ENCODE measurements at regions not wholly inside any gene's neighbourhood (a gene's known extent, or its start where the extent isn't known, plus 50 kb on each side); places are given as distances from the start of the nearest gene placed in this dataset.
"Not testable (repeated sequence)": the region's sequence is repeated elsewhere in the genome, so short reads cannot be mapped to it uniquely, and the experiment has no call there.

DNA sequence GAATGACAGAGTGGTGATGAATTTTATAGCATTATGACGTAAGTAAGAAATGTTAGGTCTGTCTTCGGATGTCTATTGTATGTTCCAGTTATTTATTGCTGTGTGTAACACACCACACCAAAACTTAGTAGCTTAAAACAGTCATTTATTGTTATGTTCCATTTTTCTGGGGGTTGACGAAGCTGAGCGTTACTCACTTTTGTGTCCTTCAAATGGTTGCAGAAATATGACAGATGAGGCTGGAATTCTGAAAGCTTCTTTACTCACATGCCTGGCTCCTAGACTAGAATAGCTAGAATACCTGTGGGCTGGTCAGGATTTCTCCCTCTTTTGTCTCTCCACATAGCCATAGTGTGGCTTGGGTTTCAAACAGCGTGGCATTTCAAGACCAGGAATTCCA is 62.1 kb upstream of the S1PR1 start:
- Histone ChIP-seq H3K9me3 (no peaks in the 10 kb centered on the region), H3K27ac (no peak overlapping the region), H3K4me1 (peaks cover 5 to 15% (median 11%) of the 10 kb centered on the region in 6 donors), H3K36me3 (no peaks in the 10 kb centered on the region), H3K4me3 (no peak overlapping the region), H3K27me3 (replicated peaks in 1 of 7) (no peaks in the 10 kb centered on the region)
- intact Hi-C loops (cut with DNase I; ENCODE audit: low total_unique reads) = no loop called here
- TF ChIP-seq POLR2AphosphoS5 (IDR thresholded peaks at IDR 0.05) (no peak), POLR2A (IDR thresholded peaks at IDR 0.05) (no peak)
- TF ChIP-seq, protein P1, sequence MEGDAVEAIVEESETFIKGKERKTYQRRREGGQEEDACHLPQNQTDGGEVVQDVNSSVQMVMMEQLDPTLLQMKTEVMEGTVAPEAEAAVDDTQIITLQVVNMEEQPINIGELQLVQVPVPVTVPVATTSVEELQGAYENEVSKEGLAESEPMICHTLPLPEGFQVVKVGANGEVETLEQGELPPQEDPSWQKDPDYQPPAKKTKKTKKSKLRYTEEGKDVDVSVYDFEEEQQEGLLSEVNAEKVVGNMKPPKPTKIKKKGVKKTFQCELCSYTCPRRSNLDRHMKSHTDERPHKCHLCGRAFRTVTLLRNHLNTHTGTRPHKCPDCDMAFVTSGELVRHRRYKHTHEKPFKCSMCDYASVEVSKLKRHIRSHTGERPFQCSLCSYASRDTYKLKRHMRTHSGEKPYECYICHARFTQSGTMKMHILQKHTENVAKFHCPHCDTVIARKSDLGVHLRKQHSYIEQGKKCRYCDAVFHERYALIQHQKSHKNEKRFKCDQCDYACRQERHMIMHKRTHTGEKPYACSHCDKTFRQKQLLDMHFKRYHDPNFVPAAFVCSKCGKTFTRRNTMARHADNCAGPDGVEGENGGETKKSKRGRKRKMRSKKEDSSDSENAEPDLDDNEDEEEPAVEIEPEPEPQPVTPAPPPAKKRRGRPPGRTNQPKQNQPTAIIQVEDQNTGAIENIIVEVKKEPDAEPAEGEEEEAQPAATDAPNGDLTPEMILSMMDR (IDR thresholded peaks at IDR 0.05 in 8 of 11, conservative IDR thresholded peaks at IDR 0.05 in 3 of 11) = no peak
- DNase-seq = no peak
- 88 to 98% (median 92%) methylated on average over 5 of the region's 5 CpGs for WGBS, 5 donors

DNA sequence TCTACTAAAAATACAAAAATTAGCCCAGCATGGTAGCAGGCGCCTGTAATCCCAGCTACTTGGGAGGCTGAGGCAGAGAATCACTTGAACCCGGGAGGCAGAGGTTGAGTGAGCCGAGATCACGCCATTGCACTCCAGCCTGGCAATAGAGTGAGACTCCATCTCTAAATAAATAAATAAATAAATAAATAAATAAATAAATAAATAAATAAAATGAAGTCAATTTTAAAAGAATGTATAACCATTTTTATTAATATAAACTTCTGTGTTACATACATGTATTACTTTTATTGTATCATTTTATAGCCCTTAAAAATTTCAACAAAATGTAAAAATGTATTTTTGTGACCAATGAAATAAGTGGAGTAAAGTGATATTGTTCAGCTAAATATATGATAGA is 62.5 kb upstream of the S1PR1 start:
- H3K36me3 ChIP-seq; H3K27ac ChIP-seq; H3K4me3 ChIP-seq; intact Hi-C loops (cut with DNase I; ENCODE audit: low total_unique reads); DNase-seq; H3K9me3 ChIP-seq; H3K27me3 ChIP-seq (replicated peaks in 1 of 7): not testable (repeated sequence)
- H3K4me1 ChIP-seq = peaks cover 5 to 12% (median 8%) of the 10 kb centered on the region in 6 donors
- 92 to 98% (median 97%) methylated on average over 4 of the region's 4 CpGs for WGBS, 5 donors

DNA sequence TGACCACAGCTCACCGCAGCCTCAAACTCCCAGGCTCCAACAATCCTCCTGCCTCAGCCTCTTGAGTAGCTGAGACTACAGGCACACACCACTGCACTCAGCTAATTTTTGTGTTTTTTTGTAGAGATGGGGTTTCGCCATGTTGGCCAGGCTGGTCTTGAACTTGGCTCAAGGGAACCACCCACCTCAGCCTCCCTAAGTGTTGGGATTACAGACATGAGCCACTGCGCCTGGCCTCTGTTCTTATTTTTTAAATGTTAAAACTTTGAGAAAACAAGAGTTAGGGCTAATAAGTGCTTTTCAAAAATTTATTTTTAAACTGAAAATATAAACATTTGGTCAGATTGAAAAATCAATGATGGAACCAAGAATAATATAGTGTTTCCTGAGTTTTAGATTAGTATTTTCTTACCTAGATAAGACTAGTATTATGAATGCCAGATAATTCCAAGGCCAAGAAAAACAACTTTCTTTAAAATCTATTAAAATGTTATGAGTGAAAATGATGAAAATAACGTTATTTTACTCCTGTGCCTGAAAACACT is 66.2 kb upstream of the S1PR1 start:
- DNase-seq = no peak
- 94 to 98% (median 96%) methylated on average over 4 of the region's 4 CpGs for WGBS, 5 donors
- H3K36me3 ChIP-seq = no peaks in the 10 kb centered on the region
- TF ChIP-seq, protein P1 (IDR thresholded peaks at IDR 0.05 in 8 of 11, conservative IDR thresholded peaks at IDR 0.05 in 3 of 11) = no peak
- no peak overlapping the region for H3K27ac ChIP-seq
- no peaks in the 10 kb centered on the region for H3K4me1 ChIP-seq
- intact Hi-C loops (cut with DNase I; ENCODE audit: low total_unique reads) = no loop called here
- H3K9me3 ChIP-seq = no peaks in the 10 kb centered on the region
- H3K4me3 ChIP-seq = no peak overlapping the region
- H3K27me3 ChIP-seq (replicated peaks in 1 of 7) = no peaks in the 10 kb centered on the region

- Histone ChIP-seq H3K4me3 (no peak overlapping the region), H3K27me3 (replicated peaks in 1 of 7) (no peaks in the 10 kb centered on the region), H3K9me3 (no peaks in the 10 kb centered on the region), H3K36me3 (no peaks in the 10 kb centered on the region), H3K4me1 (peaks cover 0 to 7% (median 0%) of the 10 kb centered on the region in 6 donors), H3K27ac (no peak overlapping the region)
- no peak for DNase-seq
- intact Hi-C loops (cut with DNase I; ENCODE audit: low total_unique reads) = no loop called here
- TF ChIP-seq, protein P1 (IDR thresholded peaks at IDR 0.05 in 8 of 11, conservative IDR thresholded peaks at IDR 0.05 in 3 of 11) = no peak
- TF ChIP-seq POLR2A (IDR thresholded peaks at IDR 0.05) = no peak
- TF ChIP-seq POLR2AphosphoS5 (IDR thresholded peaks at IDR 0.05) = no peak
Measured at GRCh38 chr1:101167891-101168290, 68.9 kb upstream of the S1PR1 start.

- 88 to 97% (median 91%) methylated on average over 1 of the region's 1 CpG for WGBS, 5 donors
- intact Hi-C loops (cut with DNase I; ENCODE audit: low total_unique reads) = no loop called here
- TF ChIP-seq, protein P1 (IDR thresholded peaks at IDR 0.05 in 8 of 11, conservative IDR thresholded peaks at IDR 0.05 in 3 of 11) = no peak
- TF ChIP-seq POLR2AphosphoS5 (IDR thresholded peaks at IDR 0.05) = no peak
- no peak for TF ChIP-seq POLR2A (IDR thresholded peaks at IDR 0.05)
Measured at GRCh38 chr1:101166583-101167120, 70.2 kb upstream of the S1PR1 start.

More at GRCh38 chr1:101166583-101167120, 70.2 kb upstream of the S1PR1 start:
- H3K4me1 ChIP-seq = peaks cover 0 to 18% (median 8%) of the 10 kb centered on the region in 6 donors
- no peaks in the 10 kb centered on the region for H3K36me3 ChIP-seq
- no peaks in the 10 kb centered on the region for H3K9me3 ChIP-seq
- no peak overlapping the region for H3K27ac ChIP-seq
- no peak for DNase-seq
- no peak overlapping the region for H3K4me3 ChIP-seq
- no peaks in the 10 kb centered on the region for H3K27me3 ChIP-seq (replicated peaks in 1 of 7)
